ENCODE measurements at regions not wholly inside any gene's neighbourhood (a gene's known extent, or its start where the extent isn't known, plus 50 kb on each side); places are given as distances from the start of the nearest gene placed in this dataset.

GRCh38 chr6:150744522-150745260 is 120.8 kb upstream of the MTHFD1L start:
- intact Hi-C loops (cut with DNase I): no loop called here
- H3K27ac ChIP-seq (replicated peaks in 1 of 4): no peak overlapping the region
- H3K36me3 ChIP-seq: no peaks in the 10 kb centered on the region
- DNase-seq (ENCODE audit: extremely low spot score): no peak
- peaks cover 0 to 13% (median 0%) of the 10 kb centered on the region in 4 donors for H3K4me1 ChIP-seq
- H3K9me3 ChIP-seq: no peaks in the 10 kb centered on the region
- TF ChIP-seq EP300 (IDR thresholded peaks at IDR 0.05) (no peak), CTCF (IDR thresholded peaks at IDR 0.05) (no peak), POLR2AphosphoS5 (IDR thresholded peaks at IDR 0.05) (no peak), POLR2A (IDR thresholded peaks at IDR 0.05; ENCODE audit: low read depth) (no peak)
- H3K27me3 ChIP-seq: no peaks in the 10 kb centered on the region
- 94% methylated on average over 2 of the region's 2 CpGs for WGBS
- no peak overlapping the region for H3K4me3 ChIP-seq

- intact Hi-C loops (cut with DNase I): no loop called here
- no peak for DNase-seq (ENCODE audit: extremely low spot score)
- 92% methylated on average over 7 of the region's 7 CpGs for WGBS
- TF ChIP-seq CTCF (IDR thresholded peaks at IDR 0.05) (no peak), POLR2AphosphoS5 (IDR thresholded peaks at IDR 0.05) (no peak), EP300 (IDR thresholded peaks at IDR 0.05) (no peak), POLR2A (IDR thresholded peaks at IDR 0.05; ENCODE audit: low read depth) (no peak)
- H3K27me3 ChIP-seq: no peaks in the 10 kb centered on the region
- no peak overlapping the region for H3K4me3 ChIP-seq
- no peaks in the 10 kb centered on the region for H3K9me3 ChIP-seq
- H3K27ac ChIP-seq (replicated peaks in 1 of 4): no peak overlapping the region
- no peaks in the 10 kb centered on the region for H3K36me3 ChIP-seq
- peaks cover 0 to 13% (median 0%) of the 10 kb centered on the region in 4 donors for H3K4me1 ChIP-seq
These were observed 119.6 kb upstream of the MTHFD1L start for GRCh38 chr6:150745896-150746295.

- Histone ChIP-seq H3K4me3 (no peak overlapping the region), H3K36me3 (no peaks in the 10 kb centered on the region), H3K27me3 (no peaks in the 10 kb centered on the region), H3K9me3 (no peaks in the 10 kb centered on the region), H3K27ac (replicated peaks in 1 of 4) (no peak overlapping the region), H3K4me1 (peaks cover 0 to 13% (median 0%) of the 10 kb centered on the region in 4 donors)
- DNase-seq (ENCODE audit: extremely low spot score): no peak
- intact Hi-C loops (cut with DNase I): no loop called here
- 94% methylated on average over 4 of the region's 4 CpGs for WGBS
- TF ChIP-seq CTCF (IDR thresholded peaks at IDR 0.05) (no peak), POLR2AphosphoS5 (IDR thresholded peaks at IDR 0.05) (no peak), POLR2A (IDR thresholded peaks at IDR 0.05; ENCODE audit: low read depth) (no peak), EP300 (IDR thresholded peaks at IDR 0.05) (no peak)
These were observed 118.3 kb upstream of the MTHFD1L start for GRCh38 chr6:150747155-150747554.

- Histone ChIP-seq H3K27ac (replicated peaks in 1 of 4) (no peak overlapping the region), H3K36me3 (no peaks in the 10 kb centered on the region), H3K9me3 (no peaks in the 10 kb centered on the region), H3K27me3 (no peaks in the 10 kb centered on the region), H3K4me1 (peaks cover 0 to 15% (median 0%) of the 10 kb centered on the region in 4 donors), H3K4me3 (no peak overlapping the region)
- TF ChIP-seq POLR2AphosphoS5 (IDR thresholded peaks at IDR 0.05): no peak
- TF ChIP-seq POLR2A (IDR thresholded peaks at IDR 0.05; ENCODE audit: low read depth): no peak
- TF ChIP-seq CTCF (IDR thresholded peaks at IDR 0.05): no peak
- 80% methylated on average over 8 of the region's 8 CpGs for WGBS
- intact Hi-C loops (cut with DNase I): no loop called here
- DNase-seq (ENCODE audit: extremely low spot score): no peak
These were observed 116.3 kb upstream of the MTHFD1L start for GRCh38 chr6:150749091-150749670.
